A673 (cell line): ENCODE measurements at regions not wholly inside any gene's neighbourhood (a gene's known extent, or its start where the extent isn't known, plus 50 kb on each side); places are given as distances from the start of the nearest gene placed in this dataset.

Source experiments
- BruUV-seq: library from RNA; stranded (reverse); fragments of 400-500 nt; replicated peaks from 2 replicates; lab custom pipeline; 2021; lab: Mats Ljungman, UMichigan
- CTCF ChIA-PET: fragments of 300-600 bp; sonication (Branson Sonifier 250); formaldehyde crosslinking; loops from one replicate; lab custom pipeline; 2022; ENCODE audit warnings: antibody characterized with exemption; lab: Charles Lee
- POLR2A ChIA-PET: fragments of 300-600 bp; sonication (Branson Sonifier 250); formaldehyde crosslinking; loops from one replicate; lab custom pipeline; 2022; ENCODE audit warnings: antibody characterized with exemption; ENCODE audit not compliant: low non-redundant PET; lab: Charles Lee
- DNase-seq: peaks from one replicate; pipeline ENCODE4 v3.0.0-alpha.2; 2015; ENCODE audit warnings: low spot score
- H3K27ac ChIP-seq: fragments of 200-600 bp; sonication (generic); 2 replicates; pipeline ENCODE4 v1.5.1; 2016; ENCODE audit warnings: mixed run types, low read depth, mild to moderate bottlenecking, mixed read lengths, antibody characterized with exemption, low read length; ENCODE audit not compliant: poor library complexity, severe bottlenecking
- H3K27me3 ChIP-seq: fragments of 200-600 bp; sonication (generic); replicated peaks from 2 replicates; pipeline ENCODE4 v1.6.1; 2017; ENCODE audit warnings: mixed run types, low read depth, mild to moderate bottlenecking, mixed read lengths, antibody characterized with exemption, low read length; ENCODE audit not compliant: insufficient read depth, poor library complexity
- H3K36me3 ChIP-seq: fragments of 200-600 bp; sonication (generic); 2 replicates; pipeline ENCODE4 v1.6.1; 2016; ENCODE audit warnings: mixed run types, mild to moderate bottlenecking, mixed read lengths, antibody characterized with exemption, low read length; ENCODE audit not compliant: insufficient read depth, poor library complexity, severe bottlenecking
- H3K4me1 ChIP-seq: fragments of 200-600 bp; sonication (generic); 2 replicates; pipeline ENCODE4 v1.6.1; 2017; ENCODE audit warnings: mixed run types, mild to moderate bottlenecking, mixed read lengths, antibody characterized with exemption, low read length; ENCODE audit not compliant: insufficient read depth, poor library complexity, severe bottlenecking
- H3K4me3 ChIP-seq: fragments of 200-600 bp; sonication (generic); 2 replicates; pipeline ENCODE4 v1.5.1; 2016; ENCODE audit warnings: low read depth, mixed run types, mild to moderate bottlenecking, mixed read lengths, low read length; ENCODE audit not compliant: poor library complexity, severe bottlenecking
- H3K9me3 ChIP-seq: fragments of 200-600 bp; sonication (generic); 2 replicates; pipeline ENCODE4 v1.6.1; 2016; ENCODE audit warnings: mixed run types, low read depth, mild to moderate bottlenecking, mixed read lengths, antibody characterized with exemption, low read length; ENCODE audit not compliant: poor library complexity, severe bottlenecking
- EZH2 ChIP-seq: fragments of 200-600 bp; sonication (generic); IDR thresholded peaks from 2 replicates; pipeline ENCODE4 v1.6.1; 2017; ENCODE audit warnings: borderline replicate concordance, low read depth, mild to moderate bottlenecking, mixed read lengths, antibody characterized with exemption, low read length; ENCODE audit not compliant: poor library complexity, severe bottlenecking
- intact Hi-C: fragments of 100-400 bp; cut with micrococcal nuclease; formaldehyde crosslinking; loops from one replicate; pipeline ENCODE4 v1.10.0; 2022; ENCODE audit not compliant: unreplicated experiment
- TF ChIP-seq, protein P1 (sequence below): fragments of 300-800, 200-600 bp; sonication (generic); conservative IDR thresholded peaks from 2 replicates; pipeline ENCODE4 v1.5.1; 2017; ENCODE audit warnings: low read depth, mild to moderate bottlenecking, antibody characterized with exemption, low read length, moderate library complexity, mixed read lengths

DNA sequence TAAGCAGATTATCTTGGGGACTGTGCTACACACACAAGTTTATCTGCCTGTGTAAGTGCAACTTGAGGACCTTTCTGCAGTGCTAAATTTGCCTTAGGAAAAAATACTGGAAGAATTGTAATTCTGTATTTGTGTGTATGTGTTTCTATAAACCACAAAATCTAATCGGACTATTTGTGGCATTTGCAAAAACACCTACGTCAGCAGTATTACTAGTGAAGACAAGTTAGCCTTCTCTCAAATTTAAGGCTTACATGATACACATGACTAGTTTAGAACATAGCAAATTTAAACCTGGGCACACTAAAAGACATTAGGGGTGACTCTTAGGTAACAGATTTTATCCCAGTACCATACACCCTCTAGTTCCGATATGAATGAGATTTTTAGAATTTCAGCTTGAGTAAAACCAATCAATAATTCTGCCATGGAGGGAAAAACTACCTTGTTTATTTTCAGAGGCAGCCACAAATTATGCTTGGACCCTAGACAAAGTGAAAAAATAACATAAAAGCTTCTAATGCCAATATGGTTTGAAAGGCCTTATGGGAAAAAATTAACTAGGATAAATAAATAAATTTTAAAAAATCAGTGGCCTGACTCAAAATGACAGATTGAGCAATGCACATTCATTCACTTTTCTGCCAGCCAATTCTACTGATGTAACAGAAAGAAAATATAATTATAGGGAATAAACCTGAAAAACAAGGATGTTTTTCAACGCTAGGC lies 176.4 kb downstream of the SNCA start:
- BruUV-seq: no TSS peak

DNA sequence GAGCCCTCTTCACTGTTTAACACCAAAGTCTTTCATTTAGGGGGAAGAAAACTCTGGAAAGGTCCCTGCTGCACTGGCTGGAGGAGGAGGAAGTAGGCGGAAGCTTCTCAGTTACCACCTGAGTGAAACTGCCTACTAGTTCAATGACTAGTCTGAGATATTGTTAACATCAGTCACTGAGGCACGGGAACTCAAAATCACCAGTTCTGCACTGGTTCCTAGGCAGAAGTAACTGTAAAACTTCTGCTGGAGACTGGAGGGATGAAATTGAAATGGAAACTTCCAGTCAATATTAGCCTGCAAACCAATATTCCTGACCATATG lies 178.3 kb downstream of the SNCA start:
- BruUV-seq: no TSS peak
- CTCF ChIA-PET: no interaction called here
- intact Hi-C loops: loop anchor here (5.0 to 10.0 kb wide), 2 partner anchors 174 to 244 kb away; no protein-coding TSS in a partner anchor

More for the DNA sequence above, 176.4 kb downstream of the SNCA start:
- intact Hi-C loops: no loop called here
- no peak overlapping the region for H3K27ac ChIP-seq
- ChIA-PET POLR2A (no interaction called here), CTCF (no interaction called here)
- H3K36me3 ChIP-seq: no peaks in the 10 kb centered on the region
- no peak overlapping the region for H3K4me3 ChIP-seq
- TF ChIP-seq, protein P1, sequence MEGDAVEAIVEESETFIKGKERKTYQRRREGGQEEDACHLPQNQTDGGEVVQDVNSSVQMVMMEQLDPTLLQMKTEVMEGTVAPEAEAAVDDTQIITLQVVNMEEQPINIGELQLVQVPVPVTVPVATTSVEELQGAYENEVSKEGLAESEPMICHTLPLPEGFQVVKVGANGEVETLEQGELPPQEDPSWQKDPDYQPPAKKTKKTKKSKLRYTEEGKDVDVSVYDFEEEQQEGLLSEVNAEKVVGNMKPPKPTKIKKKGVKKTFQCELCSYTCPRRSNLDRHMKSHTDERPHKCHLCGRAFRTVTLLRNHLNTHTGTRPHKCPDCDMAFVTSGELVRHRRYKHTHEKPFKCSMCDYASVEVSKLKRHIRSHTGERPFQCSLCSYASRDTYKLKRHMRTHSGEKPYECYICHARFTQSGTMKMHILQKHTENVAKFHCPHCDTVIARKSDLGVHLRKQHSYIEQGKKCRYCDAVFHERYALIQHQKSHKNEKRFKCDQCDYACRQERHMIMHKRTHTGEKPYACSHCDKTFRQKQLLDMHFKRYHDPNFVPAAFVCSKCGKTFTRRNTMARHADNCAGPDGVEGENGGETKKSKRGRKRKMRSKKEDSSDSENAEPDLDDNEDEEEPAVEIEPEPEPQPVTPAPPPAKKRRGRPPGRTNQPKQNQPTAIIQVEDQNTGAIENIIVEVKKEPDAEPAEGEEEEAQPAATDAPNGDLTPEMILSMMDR: no peak
- no peak for TF ChIP-seq EZH2
- no peaks in the 10 kb centered on the region for H3K9me3 ChIP-seq
- no peak for DNase-seq
- H3K27me3 ChIP-seq: no peaks in the 10 kb centered on the region
- H3K4me1 ChIP-seq: no peaks in the 10 kb centered on the region

DNA sequence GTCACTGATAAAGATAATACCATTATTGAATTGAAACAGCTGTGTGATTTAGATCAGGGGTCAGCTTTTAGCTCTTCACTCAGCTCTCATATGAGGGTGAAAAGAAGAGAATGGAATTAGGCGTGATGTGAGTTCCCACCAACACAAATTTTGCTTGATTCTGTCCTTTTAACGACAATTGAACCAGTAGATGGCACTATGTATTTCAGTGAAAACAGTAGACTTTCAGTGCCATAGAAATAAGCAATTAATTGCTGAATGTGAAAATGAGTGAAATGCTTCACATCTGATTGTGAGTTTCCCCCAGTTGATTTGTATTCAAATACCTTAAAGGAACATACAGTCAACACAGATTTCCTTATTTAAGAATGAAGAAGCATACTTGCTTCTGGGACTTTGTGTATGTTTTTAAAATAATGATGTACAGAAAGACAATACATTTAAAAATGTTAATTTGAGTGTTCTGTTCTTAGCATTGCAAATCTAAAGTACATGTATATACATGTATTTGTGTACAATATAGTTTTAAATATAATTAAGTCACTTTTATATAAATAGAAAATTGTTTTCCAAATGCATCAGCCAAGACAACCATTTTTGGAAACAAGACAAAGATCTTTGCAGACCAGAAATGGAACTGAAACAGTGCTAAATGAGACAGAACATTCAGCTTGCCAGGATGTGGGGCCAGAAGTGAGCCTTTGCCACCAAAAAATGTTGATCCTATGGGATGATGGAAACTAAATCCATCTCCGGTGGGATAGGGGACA lies 178.8 kb downstream of the SNCA start:
- Histone ChIP-seq H3K27me3 (no peaks in the 10 kb centered on the region), H3K9me3 (no peaks in the 10 kb centered on the region), H3K36me3 (no peaks in the 10 kb centered on the region), H3K27ac (no peak overlapping the region), H3K4me3 (no peak overlapping the region), H3K4me1 (no peaks in the 10 kb centered on the region)
- ChIA-PET CTCF (no interaction called here), POLR2A (no interaction called here)
- peak; percentile 10 for DNase-seq
- intact Hi-C loops: loop anchor here (5.0 to 10.0 kb wide), 2 partner anchors 173 to 244 kb away; no protein-coding TSS in a partner anchor
- BruUV-seq: no TSS peak
- TF ChIP-seq EZH2: no peak
- TF ChIP-seq, protein P1: peak; percentile 39; the same call in 1 of the 2 replicates

More for the DNA sequence above, 178.3 kb downstream of the SNCA start:
- DNase-seq: no peak
- Histone ChIP-seq H3K9me3 (no peaks in the 10 kb centered on the region), H3K27ac (no peak overlapping the region), H3K36me3 (no peaks in the 10 kb centered on the region), H3K4me1 (no peaks in the 10 kb centered on the region), H3K4me3 (no peak overlapping the region), H3K27me3 (no peaks in the 10 kb centered on the region)
- POLR2A ChIA-PET: no interaction called here
- TF ChIP-seq, protein P1: no peak
- TF ChIP-seq EZH2: no peak
